Epithelial cell of esophagus (primary cell): ENCODE measurements at regions not wholly inside any gene's neighbourhood (a gene's known extent, or its start where the extent isn't known, plus 50 kb on each side); places are given as distances from the start of the nearest gene placed in this dataset.
A peak's percentile ranks its signal among the peaks of the same experiment; 100 is the strongest.

Experiments
- DNase-seq: peaks from one replicate; pipeline ENCODE4 v3.0.0; 2010; ENCODE audit warnings: low read depth
- H3K4me3 ChIP-seq: 2 replicates; pipeline ENCODE4 v1.5.1; 2011; ENCODE audit warnings: mild to moderate bottlenecking, low read length, control low read depth
- CTCF ChIP-seq: IDR thresholded peaks from 2 replicates; pipeline ENCODE4 v1.5.1; 2011; ENCODE audit warnings: low read depth, mild to moderate bottlenecking, low read length, control low read depth, inconsistent platforms; ENCODE audit not compliant: insufficient read depth; ENCODE audit errors: missing control alignments

GRCh38 chr6:121853686-121854085, 418.2 kb downstream of the GJA1 start:
- TF ChIP-seq CTCF, result no peak
- no peak for DNase-seq
- no peak overlapping the region for H3K4me3 ChIP-seq

GRCh38 chr6:121855521-121855920, 420.1 kb downstream of the GJA1 start:
- no peak for TF ChIP-seq CTCF
- no peak overlapping the region for H3K4me3 ChIP-seq
- DNase-seq, result no peak

GRCh38 chr6:121856296-121856695, 420.9 kb downstream of the GJA1 start:
- no peak overlapping the region for H3K4me3 ChIP-seq
- no peak for TF ChIP-seq CTCF
- DNase-seq, result no peak

- peak; percentile 32 for DNase-seq
- H3K4me3 ChIP-seq, result no peak overlapping the region
- TF ChIP-seq CTCF, result no peak
These were observed 422.1 kb downstream of the GJA1 start for GRCh38 chr6:121857551-121857950.

- no peak for DNase-seq
- no peak overlapping the region for H3K4me3 ChIP-seq
- TF ChIP-seq CTCF, result no peak
These were observed 422.9 kb downstream of the GJA1 start for GRCh38 chr6:121858310-121858709.

GRCh38 chr6:121858986-121859385, 423.5 kb downstream of the GJA1 start:
- no peak for TF ChIP-seq CTCF
- DNase-seq, result no peak
- H3K4me3 ChIP-seq, result no peak overlapping the region

- no peak overlapping the region for H3K4me3 ChIP-seq
- DNase-seq, result no peak
- no peak for TF ChIP-seq CTCF
These were observed 430.4 kb downstream of the GJA1 start for GRCh38 chr6:121865811-121866210.
